ENCODE measurements at regions not wholly inside any gene's neighbourhood (a gene's known extent, or its start where the extent isn't known, plus 50 kb on each side); places are given as distances from the start of the nearest gene placed in this dataset.

DNA sequence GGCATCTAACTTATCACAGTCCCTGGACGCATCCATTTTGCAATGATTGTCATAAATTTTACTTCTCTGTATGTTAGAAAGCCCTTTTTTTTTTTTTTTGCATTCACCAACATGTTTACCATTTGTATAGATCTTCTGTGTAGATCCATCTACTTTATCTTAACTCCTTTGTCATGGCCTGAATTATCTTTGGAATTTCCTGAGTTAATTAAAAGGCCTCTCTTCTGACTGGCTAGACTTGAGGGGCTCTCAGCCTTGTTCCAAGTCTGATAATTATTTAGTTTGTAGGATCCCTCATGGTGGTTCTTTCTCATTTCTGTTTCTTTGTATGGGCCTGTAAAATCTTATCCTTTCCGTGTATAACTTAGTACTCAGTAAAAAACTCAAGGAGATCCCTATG, 387.0 kb downstream of the C12orf50 start:
- Histone ChIP-seq H4K20me1 (replicated peaks; ENCODE audit: control insufficient read depth, extremely low read depth, insufficient read depth, low read length) (no peaks in the 10 kb centered on the region), H3K27me3 (ENCODE audit: control insufficient read depth in 2 of 2, insufficient read depth in 2 of 2, low read length in 2 of 2) (no peaks in the 10 kb centered on the region), H3K9me3 (replicated peaks; ENCODE audit: control insufficient read depth, insufficient read depth, low read length) (no peaks in the 10 kb centered on the region), H3K4me2 (ENCODE audit: insufficient read depth, low read length) (no peak overlapping the region), H3K79me2 (ENCODE audit: control insufficient read depth, insufficient read depth, low read length) (no peaks in the 10 kb centered on the region), H3K36me3 (ENCODE audit: control insufficient read depth in 2 of 2, extremely low read depth in 1 of 2, insufficient read depth in 2 of 2, low read length in 2 of 2) (no peaks in the 10 kb centered on the region), H3K9me1 (replicated peaks; ENCODE audit: control insufficient read depth, extremely low read depth, insufficient read depth, low read length) (no peaks in the 10 kb centered on the region), H3K4me1 (ENCODE audit: control insufficient read depth, extremely low read depth, insufficient read depth, low read length) (no peaks in the 10 kb centered on the region), H3K27ac (ENCODE audit: insufficient read depth, low read depth, low read length) (no peak overlapping the region), H2AFZ (ENCODE audit: low read depth, low read length) (no peak overlapping the region), H3K9ac (replicated peaks; ENCODE audit: extremely low read depth, insufficient read depth, low read length) (no peak overlapping the region), H3K4me3 (replicated peaks in 1 of 3; ENCODE audit: insufficient read depth in 1 of 3, low read depth in 1 of 3, low read length in 3 of 3) (no peak overlapping the region)
- DNase-seq (ENCODE audit: low read depth, low spot score) (no peak), FAIRE-seq (no peak)
- POLR2A ChIA-PET: no interaction called here
- TF ChIP-seq, protein P1, sequence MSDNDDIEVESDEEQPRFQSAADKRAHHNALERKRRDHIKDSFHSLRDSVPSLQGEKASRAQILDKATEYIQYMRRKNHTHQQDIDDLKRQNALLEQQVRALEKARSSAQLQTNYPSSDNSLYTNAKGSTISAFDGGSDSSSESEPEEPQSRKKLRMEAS (IDR thresholded peaks at IDR 0.05; ENCODE audit: insufficient read depth, insufficient read length): no peak
- TF ChIP-seq MYC (IDR thresholded peaks at IDR 0.05; ENCODE audit: low read depth, low read length): no peak
- TF ChIP-seq GATA2 (IDR thresholded peaks at IDR 0.05; ENCODE audit: insufficient read depth, insufficient read length, low read depth, low read length): no peak
- TF ChIP-seq, protein P2, sequence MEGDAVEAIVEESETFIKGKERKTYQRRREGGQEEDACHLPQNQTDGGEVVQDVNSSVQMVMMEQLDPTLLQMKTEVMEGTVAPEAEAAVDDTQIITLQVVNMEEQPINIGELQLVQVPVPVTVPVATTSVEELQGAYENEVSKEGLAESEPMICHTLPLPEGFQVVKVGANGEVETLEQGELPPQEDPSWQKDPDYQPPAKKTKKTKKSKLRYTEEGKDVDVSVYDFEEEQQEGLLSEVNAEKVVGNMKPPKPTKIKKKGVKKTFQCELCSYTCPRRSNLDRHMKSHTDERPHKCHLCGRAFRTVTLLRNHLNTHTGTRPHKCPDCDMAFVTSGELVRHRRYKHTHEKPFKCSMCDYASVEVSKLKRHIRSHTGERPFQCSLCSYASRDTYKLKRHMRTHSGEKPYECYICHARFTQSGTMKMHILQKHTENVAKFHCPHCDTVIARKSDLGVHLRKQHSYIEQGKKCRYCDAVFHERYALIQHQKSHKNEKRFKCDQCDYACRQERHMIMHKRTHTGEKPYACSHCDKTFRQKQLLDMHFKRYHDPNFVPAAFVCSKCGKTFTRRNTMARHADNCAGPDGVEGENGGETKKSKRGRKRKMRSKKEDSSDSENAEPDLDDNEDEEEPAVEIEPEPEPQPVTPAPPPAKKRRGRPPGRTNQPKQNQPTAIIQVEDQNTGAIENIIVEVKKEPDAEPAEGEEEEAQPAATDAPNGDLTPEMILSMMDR (IDR thresholded peaks at IDR 0.05; ENCODE audit: extremely low read depth in 1 of 2, insufficient read depth in 1 of 2, low read depth in 1 of 2, low read length in 2 of 2): no peak
- no peak for TF ChIP-seq POLR2AphosphoS5 (IDR thresholded peaks at IDR 0.05; ENCODE audit: insufficient read depth, low read depth, low read length)
- TF ChIP-seq FOS (IDR thresholded peaks at IDR 0.05; ENCODE audit: borderline replicate concordance, insufficient read depth, low read length): no peak
- TF ChIP-seq JUN (IDR thresholded peaks at IDR 0.05; ENCODE audit: borderline replicate concordance, insufficient read depth, insufficient read length, low read depth): no peak
- TF ChIP-seq EZH2 (IDR thresholded peaks at IDR 0.05; ENCODE audit: borderline replicate concordance, low read depth, low read length, severe bottlenecking): no peak
- TF ChIP-seq POLR2A (IDR thresholded peaks at IDR 0.05; ENCODE audit: low read depth, low read length): no peak
- CTCF ChIA-PET: interaction anchor here (0.9 kb wide), 1 partner anchor 68 kb away, joined by 3 read pairs; no protein-coding TSS in a partner anchor
- BruUV-seq (replicated peaks): no TSS peak
- intact Hi-C loops (cut with micrococcal nuclease): no loop called here
- dilution Hi-C loops (cut with MboI; ENCODE audit: extremely low pct_ligation_motif_present, low sequenced_read_pairs): no loop called here

Measured in endothelial cell of umbilical vein (primary cell).